ENCODE measurements at regions not wholly inside any gene's neighbourhood (a gene's known extent, or its start where the extent isn't known, plus 50 kb on each side); places are given as distances from the start of the nearest gene placed in this dataset.
"Not testable (repeated sequence)": the region's sequence is repeated elsewhere in the genome, so short reads cannot be mapped to it uniquely, and the experiment has no call there.

GRCh38 chrX:819684-820083 is 189.1 kb downstream of the SHOX start:
- no peaks in the 10 kb centered on the region for H3K4me1 ChIP-seq
- ChIA-PET CTCF (no interaction called here), POLR2A (no interaction called here)
- FAIRE-seq: no peak
- H3K4me3 ChIP-seq: no peak overlapping the region
- H3K27ac ChIP-seq: no peak overlapping the region
- H3K4me2 ChIP-seq: no peak overlapping the region
- no peak for DNase-seq (ENCODE audit: low read depth in 1 of 2, low spot score in 1 of 2)
- peak in 1 of 2 experiments; percentile 54; a peak in 2 of 6 replicates for ATAC-seq
- 51% methylated on average over 15 of the region's 15 CpGs for WGBS (ENCODE audit: missing lambda C conversion rate)
- no peaks in the 10 kb centered on the region for H3K9me3 ChIP-seq
- TF ChIP-seq BHLHE40 (IDR thresholded peaks at IDR 0.05; ENCODE audit: low read depth, low read length) (no peak), CHD2 (IDR thresholded peaks at IDR 0.05; ENCODE audit: low read length, partially characterized antibody) (no peak), JUNB (IDR thresholded peaks at IDR 0.05) (no peak), PHF8 (IDR thresholded peaks at IDR 0.05; ENCODE audit: borderline replicate concordance, low read depth) (no peak), CBX8 (IDR thresholded peaks at IDR 0.05) (no peak), RAD21 (conservative IDR thresholded peaks at IDR 0.05 in 1 of 2, IDR thresholded peaks at IDR 0.05 in 1 of 2) (no peak)
- TF ChIP-seq, protein P1, sequence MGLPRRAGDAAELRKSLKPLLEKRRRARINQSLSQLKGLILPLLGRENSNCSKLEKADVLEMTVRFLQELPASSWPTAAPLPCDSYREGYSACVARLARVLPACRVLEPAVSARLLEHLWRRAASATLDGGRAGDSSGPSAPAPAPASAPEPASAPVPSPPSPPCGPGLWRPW (IDR thresholded peaks at IDR 0.05): no peak

DNA sequence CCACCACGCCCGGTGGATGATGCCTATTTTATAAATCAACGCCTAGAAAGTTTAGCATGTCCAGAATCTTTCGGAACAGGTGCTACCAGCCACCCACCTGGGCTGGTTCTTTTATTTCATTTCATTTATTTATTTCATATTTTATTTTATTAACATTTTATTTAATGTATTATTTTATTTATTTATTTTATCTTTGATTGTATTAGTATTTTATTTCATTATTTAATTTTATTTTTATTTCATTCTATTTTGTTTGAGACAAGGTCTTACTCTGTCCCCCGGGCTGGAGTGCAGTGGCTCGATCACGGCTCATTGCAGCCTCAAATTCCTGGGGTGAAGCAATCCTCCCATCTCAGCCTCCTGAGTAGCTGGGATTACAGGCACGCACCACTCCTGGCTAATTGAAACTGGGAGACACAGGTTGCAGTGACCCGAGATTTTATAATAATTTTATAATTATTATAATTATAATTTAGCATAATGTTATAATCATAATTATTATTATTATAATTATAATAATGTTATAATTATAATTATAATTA is 187.2 kb downstream of the SHOX start:
- FAIRE-seq (no peak), ATAC-seq (no peak), DNase-seq (ENCODE audit: low read depth in 1 of 2, low spot score in 1 of 2) (no peak)
- H3K9me3 ChIP-seq: no peaks in the 10 kb centered on the region
- H3K27ac ChIP-seq: no peak overlapping the region
- TF ChIP-seq NR3C1 (IDR thresholded peaks at IDR 0.05) (no peak), SMC3 (IDR thresholded peaks at IDR 0.05) (no peak), EHF (CRISPR knock-in tag; IDR thresholded peaks at IDR 0.05) (no peak), FOSL2 (IDR thresholded peaks at IDR 0.05) (no peak), FOSL2 (CRISPR knock-in tag; IDR thresholded peaks at IDR 0.05) (no peak), TP53 (CRISPR knock-in tag; IDR thresholded peaks at IDR 0.05) (no peak), MAZ (IDR thresholded peaks at IDR 0.05; ENCODE audit: borderline replicate concordance, low read depth, low read length) (no peak), GATA3 (IDR thresholded peaks at IDR 0.05; ENCODE audit: borderline replicate concordance) (no peak)
- WGBS (ENCODE audit: missing lambda C conversion rate): 57% methylated on average over 9 of the region's 9 CpGs
- CTCF ChIA-PET: no interaction called here
- H3K4me2 ChIP-seq: no peak overlapping the region
- no peak overlapping the region for H3K4me3 ChIP-seq
- POLR2A ChIA-PET: no interaction called here
- no peaks in the 10 kb centered on the region for H3K4me1 ChIP-seq

- H3K4me1 ChIP-seq; FAIRE-seq; H3K27ac ChIP-seq; CTCF ChIA-PET; POLR2A ChIA-PET; ATAC-seq; H3K9me3 ChIP-seq; H3K4me2 ChIP-seq; H3K4me3 ChIP-seq; DNase-seq (ENCODE audit: low read depth in 1 of 2, low spot score in 1 of 2): not testable (repeated sequence)
- 30% methylated on average over 9 of the region's 9 CpGs for WGBS (ENCODE audit: missing lambda C conversion rate)
These were observed 186.6 kb downstream of the SHOX start for GRCh38 chrX:817147-817546.

GRCh38 chrX:816411-816810 is 185.8 kb downstream of the SHOX start:
- FAIRE-seq (no peak), ATAC-seq (no peak), DNase-seq (ENCODE audit: low read depth in 1 of 2, low spot score in 1 of 2) (no peak)
- H3K4me1 ChIP-seq: no peaks in the 10 kb centered on the region
- ChIA-PET POLR2A (no interaction called here), CTCF (no interaction called here)
- H3K27ac ChIP-seq: no peak overlapping the region
- no peak for TF ChIP-seq ZNF302 (CRISPR knock-in tag; IDR thresholded peaks at IDR 0.05)
- TF ChIP-seq, protein P2, sequence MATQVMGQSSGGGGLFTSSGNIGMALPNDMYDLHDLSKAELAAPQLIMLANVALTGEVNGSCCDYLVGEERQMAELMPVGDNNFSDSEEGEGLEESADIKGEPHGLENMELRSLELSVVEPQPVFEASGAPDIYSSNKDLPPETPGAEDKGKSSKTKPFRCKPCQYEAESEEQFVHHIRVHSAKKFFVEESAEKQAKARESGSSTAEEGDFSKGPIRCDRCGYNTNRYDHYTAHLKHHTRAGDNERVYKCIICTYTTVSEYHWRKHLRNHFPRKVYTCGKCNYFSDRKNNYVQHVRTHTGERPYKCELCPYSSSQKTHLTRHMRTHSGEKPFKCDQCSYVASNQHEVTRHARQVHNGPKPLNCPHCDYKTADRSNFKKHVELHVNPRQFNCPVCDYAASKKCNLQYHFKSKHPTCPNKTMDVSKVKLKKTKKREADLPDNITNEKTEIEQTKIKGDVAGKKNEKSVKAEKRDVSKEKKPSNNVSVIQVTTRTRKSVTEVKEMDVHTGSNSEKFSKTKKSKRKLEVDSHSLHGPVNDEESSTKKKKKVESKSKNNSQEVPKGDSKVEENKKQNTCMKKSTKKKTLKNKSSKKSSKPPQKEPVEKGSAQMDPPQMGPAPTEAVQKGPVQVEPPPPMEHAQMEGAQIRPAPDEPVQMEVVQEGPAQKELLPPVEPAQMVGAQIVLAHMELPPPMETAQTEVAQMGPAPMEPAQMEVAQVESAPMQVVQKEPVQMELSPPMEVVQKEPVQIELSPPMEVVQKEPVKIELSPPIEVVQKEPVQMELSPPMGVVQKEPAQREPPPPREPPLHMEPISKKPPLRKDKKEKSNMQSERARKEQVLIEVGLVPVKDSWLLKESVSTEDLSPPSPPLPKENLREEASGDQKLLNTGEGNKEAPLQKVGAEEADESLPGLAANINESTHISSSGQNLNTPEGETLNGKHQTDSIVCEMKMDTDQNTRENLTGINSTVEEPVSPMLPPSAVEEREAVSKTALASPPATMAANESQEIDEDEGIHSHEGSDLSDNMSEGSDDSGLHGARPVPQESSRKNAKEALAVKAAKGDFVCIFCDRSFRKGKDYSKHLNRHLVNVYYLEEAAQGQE (IDR thresholded peaks at IDR 0.05): no peak
- no peak for TF ChIP-seq EP300 (IDR thresholded peaks at IDR 0.05)
- TF ChIP-seq, protein P3, sequence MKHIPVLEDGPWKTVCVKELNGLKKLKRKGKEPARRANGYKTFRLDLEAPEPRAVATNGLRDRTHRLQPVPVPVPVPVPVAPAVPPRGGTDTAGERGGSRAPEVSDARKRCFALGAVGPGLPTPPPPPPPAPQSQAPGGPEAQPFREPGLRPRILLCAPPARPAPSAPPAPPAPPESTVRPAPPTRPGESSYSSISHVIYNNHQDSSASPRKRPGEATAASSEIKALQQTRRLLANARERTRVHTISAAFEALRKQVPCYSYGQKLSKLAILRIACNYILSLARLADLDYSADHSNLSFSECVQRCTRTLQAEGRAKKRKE (CRISPR knock-in tag; IDR thresholded peaks at IDR 0.05; ENCODE audit: low read depth): no peak
- no peak for TF ChIP-seq CBX2 (IDR thresholded peaks at IDR 0.05; ENCODE audit: borderline replicate concordance, low read depth)
- TF ChIP-seq HOXA7 (CRISPR knock-in tag; IDR thresholded peaks at IDR 0.05): no peak
- TF ChIP-seq TFCP2L1 (CRISPR knock-in tag; IDR thresholded peaks at IDR 0.05): no peak
- TF ChIP-seq, protein P4, sequence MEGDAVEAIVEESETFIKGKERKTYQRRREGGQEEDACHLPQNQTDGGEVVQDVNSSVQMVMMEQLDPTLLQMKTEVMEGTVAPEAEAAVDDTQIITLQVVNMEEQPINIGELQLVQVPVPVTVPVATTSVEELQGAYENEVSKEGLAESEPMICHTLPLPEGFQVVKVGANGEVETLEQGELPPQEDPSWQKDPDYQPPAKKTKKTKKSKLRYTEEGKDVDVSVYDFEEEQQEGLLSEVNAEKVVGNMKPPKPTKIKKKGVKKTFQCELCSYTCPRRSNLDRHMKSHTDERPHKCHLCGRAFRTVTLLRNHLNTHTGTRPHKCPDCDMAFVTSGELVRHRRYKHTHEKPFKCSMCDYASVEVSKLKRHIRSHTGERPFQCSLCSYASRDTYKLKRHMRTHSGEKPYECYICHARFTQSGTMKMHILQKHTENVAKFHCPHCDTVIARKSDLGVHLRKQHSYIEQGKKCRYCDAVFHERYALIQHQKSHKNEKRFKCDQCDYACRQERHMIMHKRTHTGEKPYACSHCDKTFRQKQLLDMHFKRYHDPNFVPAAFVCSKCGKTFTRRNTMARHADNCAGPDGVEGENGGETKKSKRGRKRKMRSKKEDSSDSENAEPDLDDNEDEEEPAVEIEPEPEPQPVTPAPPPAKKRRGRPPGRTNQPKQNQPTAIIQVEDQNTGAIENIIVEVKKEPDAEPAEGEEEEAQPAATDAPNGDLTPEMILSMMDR (IDR thresholded peaks at IDR 0.05): no peak
- TF ChIP-seq CBX8 (IDR thresholded peaks at IDR 0.05): no peak
- no peak for TF ChIP-seq EHMT2 (IDR thresholded peaks at IDR 0.05; ENCODE audit: low read depth)
- H3K4me3 ChIP-seq: no peak overlapping the region
- H3K9me3 ChIP-seq: no peaks in the 10 kb centered on the region
- WGBS (ENCODE audit: missing lambda C conversion rate): 75% methylated on average over 14 of the region's 14 CpGs
- no peak overlapping the region for H3K4me2 ChIP-seq
